ENCODE measurements at regions not wholly inside any gene's neighbourhood (a gene's known extent, or its start where the extent isn't known, plus 50 kb on each side); places are given as distances from the start of the nearest gene placed in this dataset.

DNA sequence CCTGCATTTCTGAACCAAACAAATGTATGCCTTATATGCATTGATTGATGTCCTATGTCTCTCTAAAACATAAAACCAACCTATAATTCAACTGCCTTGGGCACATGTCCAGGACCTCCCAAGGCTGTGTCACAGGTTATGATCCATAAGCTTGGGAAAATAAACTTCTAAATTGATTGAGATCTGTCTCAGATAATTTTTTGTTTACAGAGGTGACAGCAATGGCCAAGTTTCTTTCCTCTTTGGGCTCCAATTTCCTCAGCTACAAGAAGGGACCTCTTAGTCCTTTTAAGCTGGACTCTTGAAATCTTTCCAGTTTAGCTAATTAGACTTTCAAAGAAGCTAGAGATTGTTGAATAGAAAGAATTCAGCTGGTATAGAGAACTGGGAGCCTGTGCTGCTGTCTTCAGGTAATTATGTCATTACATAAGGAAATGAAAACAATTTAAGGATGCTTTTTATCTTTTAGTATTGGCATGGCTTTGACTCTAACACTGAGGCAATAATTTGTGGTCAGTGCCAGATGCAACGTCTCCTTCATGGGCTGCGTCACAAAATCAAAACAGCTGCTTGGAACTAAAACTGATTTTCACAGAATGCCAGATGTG lies 412.1 kb upstream of the TRIB2 start:
- H3K27ac ChIP-seq (ENCODE audit: low read depth, low read length): no peak overlapping the region
- intact Hi-C loops (cut with micrococcal nuclease): no loop called here
- no peak for DNase-seq (ENCODE audit: low read depth, low spot score)
- RAD21 ChIA-PET (ENCODE audit: low non-redundant PET in 1 of 2, low total read pairs in 2 of 2, uncharacterized antibody in 2 of 2, unreplicated experiment in 2 of 2): no interaction called here
- H3K36me3 ChIP-seq (ENCODE audit: control insufficient read depth in 1 of 2, insufficient read depth in 2 of 2, low read length in 2 of 2): no peaks in the 10 kb centered on the region
- no peaks in the 10 kb centered on the region for H3K9me2 ChIP-seq (ENCODE audit: insufficient read depth)
- CTCF ChIA-PET: no interaction called here
- H3K4me3 ChIP-seq (replicated peaks in 1 of 2; ENCODE audit: low read depth in 1 of 2, low read length in 2 of 2): no peak overlapping the region
- no peaks in the 10 kb centered on the region for H3K9me3 ChIP-seq (ENCODE audit: control insufficient read depth in 1 of 2, insufficient read depth in 1 of 2, low read depth in 1 of 2, low read length in 2 of 2)
- no peak overlapping the region for H3K4me2 ChIP-seq (ENCODE audit: low read length)
- ATAC-seq: no peak
- no peaks in the 10 kb centered on the region for H3K79me2 ChIP-seq (ENCODE audit: insufficient read depth, low read length)
- H3K27me3 ChIP-seq (ENCODE audit: insufficient read depth, low read length): no peaks in the 10 kb centered on the region
- POLR2A ChIA-PET: no interaction called here
- no peaks in the 10 kb centered on the region for H3K4me1 ChIP-seq (ENCODE audit: control insufficient read depth in 1 of 2, insufficient read depth in 2 of 2, low read length in 2 of 2)
- no TSS peak for BruUV-seq (replicated peaks)
- no peaks in the 10 kb centered on the region for H4K20me1 ChIP-seq (ENCODE audit: insufficient read depth)
- TF ChIP-seq POLR2AphosphoS5 (IDR thresholded peaks at IDR 0.05; ENCODE audit: low read depth, low read length) (no peak), JUND (IDR thresholded peaks at IDR 0.05) (no peak), EZH2phosphoT487 (IDR thresholded peaks at IDR 0.05; ENCODE audit: borderline replicate concordance) (no peak), YY1 (IDR thresholded peaks at IDR 0.05; ENCODE audit: extremely low read depth, insufficient replicate concordance, low read depth, low read length) (no peak), SIN3A (IDR thresholded peaks at IDR 0.05; ENCODE audit: low read depth) (no peak), FOSL1 (IDR thresholded peaks at IDR 0.05; ENCODE audit: low read depth) (no peak), RAD21 (IDR thresholded peaks at IDR 0.05; ENCODE audit: low read depth) (no peak)
- TF ChIP-seq, protein P1, sequence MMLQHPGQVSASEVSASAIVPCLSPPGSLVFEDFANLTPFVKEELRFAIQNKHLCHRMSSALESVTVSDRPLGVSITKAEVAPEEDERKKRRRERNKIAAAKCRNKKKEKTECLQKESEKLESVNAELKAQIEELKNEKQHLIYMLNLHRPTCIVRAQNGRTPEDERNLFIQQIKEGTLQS (IDR thresholded peaks at IDR 0.05): no peak
- TF ChIP-seq, protein P2, sequence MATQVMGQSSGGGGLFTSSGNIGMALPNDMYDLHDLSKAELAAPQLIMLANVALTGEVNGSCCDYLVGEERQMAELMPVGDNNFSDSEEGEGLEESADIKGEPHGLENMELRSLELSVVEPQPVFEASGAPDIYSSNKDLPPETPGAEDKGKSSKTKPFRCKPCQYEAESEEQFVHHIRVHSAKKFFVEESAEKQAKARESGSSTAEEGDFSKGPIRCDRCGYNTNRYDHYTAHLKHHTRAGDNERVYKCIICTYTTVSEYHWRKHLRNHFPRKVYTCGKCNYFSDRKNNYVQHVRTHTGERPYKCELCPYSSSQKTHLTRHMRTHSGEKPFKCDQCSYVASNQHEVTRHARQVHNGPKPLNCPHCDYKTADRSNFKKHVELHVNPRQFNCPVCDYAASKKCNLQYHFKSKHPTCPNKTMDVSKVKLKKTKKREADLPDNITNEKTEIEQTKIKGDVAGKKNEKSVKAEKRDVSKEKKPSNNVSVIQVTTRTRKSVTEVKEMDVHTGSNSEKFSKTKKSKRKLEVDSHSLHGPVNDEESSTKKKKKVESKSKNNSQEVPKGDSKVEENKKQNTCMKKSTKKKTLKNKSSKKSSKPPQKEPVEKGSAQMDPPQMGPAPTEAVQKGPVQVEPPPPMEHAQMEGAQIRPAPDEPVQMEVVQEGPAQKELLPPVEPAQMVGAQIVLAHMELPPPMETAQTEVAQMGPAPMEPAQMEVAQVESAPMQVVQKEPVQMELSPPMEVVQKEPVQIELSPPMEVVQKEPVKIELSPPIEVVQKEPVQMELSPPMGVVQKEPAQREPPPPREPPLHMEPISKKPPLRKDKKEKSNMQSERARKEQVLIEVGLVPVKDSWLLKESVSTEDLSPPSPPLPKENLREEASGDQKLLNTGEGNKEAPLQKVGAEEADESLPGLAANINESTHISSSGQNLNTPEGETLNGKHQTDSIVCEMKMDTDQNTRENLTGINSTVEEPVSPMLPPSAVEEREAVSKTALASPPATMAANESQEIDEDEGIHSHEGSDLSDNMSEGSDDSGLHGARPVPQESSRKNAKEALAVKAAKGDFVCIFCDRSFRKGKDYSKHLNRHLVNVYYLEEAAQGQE (IDR thresholded peaks at IDR 0.05; ENCODE audit: low read depth): no peak
- no peak overlapping the region for H2AFZ ChIP-seq (ENCODE audit: low read depth, low read length, poor library complexity, severe bottlenecking)
- H3K9ac ChIP-seq (ENCODE audit: low read length): no peak overlapping the region
